H1 (cell line): ENCODE measurements at regions not wholly inside any gene's neighbourhood (a gene's known extent, or its start where the extent isn't known, plus 50 kb on each side); places are given as distances from the start of the nearest gene placed in this dataset.

Experiments
- CEBPB ChIP-seq: IDR thresholded peaks from 2 replicates; pipeline ENCODE4 v1.6.1; 2012; ENCODE audit warnings: low read depth, low read length
- CTCF ChIP-seq, 3 experiments: IDR thresholded peaks; 1 replicate in 2 of 3; 2 replicates in 1 of 3; pipeline versions ENCODE4 v1.5.1 to v1.6.1; 2011; ENCODE audit warnings: low read length in 3 of 3, mild to moderate bottlenecking in 3 of 3, inconsistent platforms in 2 of 3, low read depth in 1 of 3, moderate library complexity in 1 of 3; ENCODE audit not compliant: insufficient read depth in 1 of 3; ENCODE audit errors: control extremely low read depth in 1 of 3
- EP300 ChIP-seq, 2 experiments: IDR thresholded peaks; 1 replicate in 1 of 2; 2 replicates in 1 of 2; pipeline ENCODE4 v1.6.1; 2011 to 2012; ENCODE audit warnings: low read depth in 2 of 2, low read length in 2 of 2, mild to moderate bottlenecking in 2 of 2, borderline replicate concordance in 1 of 2, inconsistent platforms in 1 of 2, moderate library complexity in 1 of 2
- EZH2 ChIP-seq: fragments of 200-600 bp; sonication (generic); IDR thresholded peaks from 2 replicates; pipeline ENCODE4 v1.7.1; 2012; ENCODE audit warnings: low read depth, mild to moderate bottlenecking, moderate library complexity, low read length, inconsistent platforms; ENCODE audit not compliant: severe bottlenecking
- GTF2F1 ChIP-seq: IDR thresholded peaks from 2 replicates; pipeline ENCODE4 v1.6.1; 2012; ENCODE audit warnings: low read depth, low read length, improper control_type of control experiment, borderline replicate concordance
- MAX ChIP-seq: IDR thresholded peaks from 2 replicates; pipeline ENCODE4 v1.6.1; 2012; ENCODE audit warnings: inconsistent platforms
- NANOG ChIP-seq: IDR thresholded peaks from 2 replicates; pipeline ENCODE4 v1.6.1; 2011; ENCODE audit warnings: low read length, low read depth, mild to moderate bottlenecking, inconsistent platforms; ENCODE audit not compliant: insufficient read depth, poor library complexity, severe bottlenecking
- PHF8 ChIP-seq: fragments of 200-600 bp; sonication (generic); conservative IDR thresholded peaks from 2 replicates; pipeline ENCODE4 v1.7.1; 2012; ENCODE audit warnings: low read depth, mild to moderate bottlenecking, inconsistent platforms, low read length, moderate library complexity
- POLR2AphosphoS5 ChIP-seq: IDR thresholded peaks from 2 replicates; pipeline ENCODE4 v1.6.1; 2011; ENCODE audit warnings: low read depth, low read length
- RAD21 ChIP-seq, 2 experiments: IDR thresholded peaks in 1 of 2; conservative IDR thresholded peaks in 1 of 2; 2 replicates each; pipeline ENCODE4 v1.6.1; 2011; ENCODE audit warnings: low read depth in 2 of 2, low read length in 2 of 2, improper control_type of control experiment in 1 of 2, inconsistent platforms in 1 of 2, mild to moderate bottlenecking in 1 of 2, moderate library complexity in 1 of 2
- SP1 ChIP-seq: IDR thresholded peaks from 2 replicates; pipeline ENCODE4 v1.6.1; 2011; ENCODE audit warnings: low read depth, low read length
- YY1 ChIP-seq: IDR thresholded peaks from 2 replicates; pipeline ENCODE4 v1.6.1; 2011; ENCODE audit warnings: low read depth, mild to moderate bottlenecking, low read length

- TF ChIP-seq EZH2 (no peak), CTCF (IDR thresholded peaks at IDR 0.05; ENCODE audit: control extremely low read depth in 1 of 3, insufficient read depth in 1 of 3, low read depth in 1 of 3, low read length in 3 of 3) (no peak), GTF2F1 (no peak), POLR2AphosphoS5 (no peak), NANOG (no peak), YY1 (no peak), MAX (no peak), RAD21 (IDR thresholded peaks at IDR 0.05 in 1 of 2, conservative IDR thresholded peaks at IDR 0.05 in 1 of 2; ENCODE audit: low read depth in 2 of 2, low read length in 2 of 2) (no peak), PHF8 (no peak), CEBPB (no peak), SP1 (no peak), EP300 (IDR thresholded peaks at IDR 0.05; ENCODE audit: borderline replicate concordance in 1 of 2, low read depth in 2 of 2, low read length in 2 of 2) (no peak)
Observed at GRCh38 chr18:998936-999335, 94.3 kb downstream of the ADCYAP1 start.
